VCaP (cell line): ENCODE measurements at regions not wholly inside any gene's neighbourhood (a gene's known extent, or its start where the extent isn't known, plus 50 kb on each side); places are given as distances from the start of the nearest gene placed in this dataset.

Experiments
- H3K27ac ChIP-seq: fragments of 450-650 bp; 2 replicates; pipeline ENCODE4 v1.5.1; 2017
- CTCF ChIP-seq: fragments of 450-650 bp; conservative IDR thresholded peaks from 2 replicates; pipeline ENCODE4 v1.5.1; 2017; ENCODE audit warnings: mild to moderate bottlenecking, moderate library complexity

DNA sequence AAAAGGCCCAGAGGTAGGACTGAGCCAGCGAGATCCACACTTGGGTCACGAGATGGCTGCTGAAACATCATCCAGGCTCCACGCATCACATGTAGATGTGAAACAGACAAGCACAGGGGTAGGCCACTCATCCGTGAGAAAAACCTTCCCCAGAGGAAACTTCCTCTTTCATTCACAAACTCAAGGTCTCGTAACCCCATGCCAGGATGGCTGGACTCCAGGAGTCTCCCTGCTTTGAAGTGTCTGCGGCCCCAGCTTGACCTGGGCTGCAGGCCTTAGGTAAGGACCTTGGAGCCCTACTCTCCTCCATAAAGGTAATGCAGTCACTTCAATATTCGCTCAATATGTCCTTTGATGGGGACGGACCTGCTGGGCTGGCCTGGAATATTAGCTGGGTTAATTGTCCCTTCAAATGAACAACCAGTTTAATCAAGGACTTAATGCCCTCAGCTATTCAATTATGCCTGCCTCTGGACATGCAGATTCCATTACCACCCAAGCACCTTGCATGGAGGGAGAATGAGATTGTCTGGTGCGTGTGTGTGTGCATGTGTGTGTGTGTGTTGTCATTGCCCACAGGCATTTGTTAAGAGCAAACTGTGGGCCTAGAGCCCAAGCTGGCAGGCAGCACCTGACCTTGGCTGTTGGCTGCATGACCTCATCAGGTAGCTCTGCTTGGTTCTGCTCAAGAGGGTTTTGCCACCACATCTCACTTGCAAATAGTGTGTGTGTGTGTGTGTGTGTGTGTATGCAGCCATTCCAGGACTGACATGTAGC, 186.9 kb upstream of the TLE3 start:
- TF ChIP-seq CTCF, result no peak
- no peak overlapping the region for H3K27ac ChIP-seq

DNA sequence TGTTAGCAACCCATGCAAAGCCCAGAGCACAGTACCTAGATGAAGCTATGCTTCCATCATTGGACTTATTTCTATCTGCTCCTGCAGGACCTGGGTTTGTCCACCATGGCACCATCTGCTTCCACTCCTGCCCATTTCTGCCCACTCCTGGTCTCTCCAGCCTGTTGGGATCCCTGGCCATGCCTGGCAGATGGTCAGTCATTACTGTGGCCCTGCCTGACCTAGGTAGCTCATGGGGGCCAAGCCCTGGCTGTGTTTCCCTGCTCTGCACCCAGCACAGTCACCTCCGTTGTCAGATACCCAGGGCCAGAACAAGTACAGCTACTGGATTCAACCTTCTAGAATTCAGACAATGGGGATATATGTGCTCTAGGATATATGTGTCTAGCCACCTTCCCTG, 185.8 kb upstream of the TLE3 start:
- TF ChIP-seq CTCF, result no peak
- H3K27ac ChIP-seq, result no peak overlapping the region

DNA sequence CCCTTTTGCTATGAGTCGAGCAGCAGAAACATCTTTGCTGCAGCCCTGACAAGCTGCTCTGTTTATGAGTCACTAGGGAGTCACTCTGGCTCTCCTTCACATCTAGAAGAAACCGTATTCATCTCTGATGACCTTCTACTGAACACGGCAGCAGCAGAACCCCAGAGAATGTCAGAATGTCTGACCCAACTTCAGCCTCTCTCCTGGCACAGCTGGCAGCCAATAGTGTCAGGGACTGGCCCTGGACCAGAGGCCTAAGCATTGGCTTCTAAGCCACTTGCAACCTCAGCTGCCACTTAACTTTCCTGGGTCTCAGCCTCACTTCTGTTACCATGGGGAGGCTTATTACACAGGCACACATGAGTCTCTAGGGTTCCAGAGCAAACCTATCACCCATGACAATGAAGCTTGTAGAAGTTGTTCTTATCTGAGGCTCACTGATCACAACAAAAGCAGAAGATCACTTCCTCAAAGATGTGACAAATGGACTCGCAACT, 184.1 kb upstream of the TLE3 start:
- no peak overlapping the region for H3K27ac ChIP-seq
- no peak for TF ChIP-seq CTCF

DNA sequence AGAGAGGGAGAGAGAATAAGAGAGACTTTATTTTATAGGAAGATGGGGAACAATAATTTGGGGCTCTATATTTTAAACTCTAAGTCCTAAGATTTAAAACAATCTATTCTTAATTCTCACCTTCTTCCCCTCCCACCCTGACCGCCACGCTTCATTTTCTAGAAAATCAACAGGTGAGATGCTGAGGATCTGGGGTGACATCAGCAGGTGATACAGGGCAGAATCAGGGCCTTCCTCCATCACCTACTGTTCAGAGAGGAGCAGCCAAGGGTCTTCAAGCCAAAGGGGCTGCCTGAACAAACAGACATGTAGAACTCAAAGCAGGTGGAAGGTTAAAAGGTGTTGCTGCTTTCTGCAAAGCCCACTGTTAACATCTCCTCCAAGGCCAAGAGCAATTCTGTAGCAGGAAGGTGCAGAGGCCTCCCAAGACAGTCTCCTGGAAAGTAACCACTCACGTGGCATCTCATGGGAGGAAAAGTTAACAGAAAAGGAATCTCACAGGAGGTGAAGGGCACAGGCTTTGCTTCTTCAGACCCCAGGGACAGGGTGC, 183.6 kb upstream of the TLE3 start:
- H3K27ac ChIP-seq, result no peak overlapping the region
- no peak for TF ChIP-seq CTCF

DNA sequence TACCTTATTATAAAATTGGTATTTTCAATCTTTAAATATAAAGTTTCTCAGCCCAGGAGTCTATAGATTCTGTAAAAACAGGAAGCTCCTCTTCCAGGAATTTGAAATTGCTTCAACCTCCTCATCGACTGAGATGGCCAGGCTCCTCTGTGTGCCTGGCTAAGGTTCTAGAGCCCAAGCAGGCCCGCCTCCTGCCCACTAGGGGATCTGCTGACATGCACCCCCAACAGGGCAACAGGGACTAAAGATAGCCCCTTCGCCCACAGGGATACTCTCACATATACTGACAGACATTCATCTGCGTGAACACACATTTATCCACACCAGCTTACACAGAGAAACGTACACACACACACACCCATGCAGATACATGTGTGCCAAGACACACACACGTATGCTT, 183.1 kb upstream of the TLE3 start:
- no peak for TF ChIP-seq CTCF
- no peak overlapping the region for H3K27ac ChIP-seq

DNA sequence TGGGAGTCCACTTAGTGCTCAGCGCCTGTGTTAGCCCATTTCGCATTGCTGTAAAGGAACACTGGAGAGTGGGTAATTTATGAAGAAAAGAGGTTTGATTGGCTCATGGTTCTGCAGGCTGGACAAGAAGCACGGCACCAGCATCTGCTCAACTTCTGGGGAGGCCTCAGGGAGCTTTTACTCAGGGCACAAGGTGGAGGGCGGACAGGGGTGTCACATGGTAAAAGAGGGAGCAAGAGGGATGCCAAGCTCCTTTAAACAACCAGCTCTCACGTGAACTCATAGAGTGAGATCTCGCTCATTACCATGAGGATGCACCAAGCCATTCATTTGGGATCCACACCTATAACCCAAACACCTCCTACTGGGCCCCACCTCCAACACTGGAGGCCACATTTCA, 181.4 kb upstream of the TLE3 start:
- no peak for TF ChIP-seq CTCF
- H3K27ac ChIP-seq, result no peak overlapping the region

DNA sequence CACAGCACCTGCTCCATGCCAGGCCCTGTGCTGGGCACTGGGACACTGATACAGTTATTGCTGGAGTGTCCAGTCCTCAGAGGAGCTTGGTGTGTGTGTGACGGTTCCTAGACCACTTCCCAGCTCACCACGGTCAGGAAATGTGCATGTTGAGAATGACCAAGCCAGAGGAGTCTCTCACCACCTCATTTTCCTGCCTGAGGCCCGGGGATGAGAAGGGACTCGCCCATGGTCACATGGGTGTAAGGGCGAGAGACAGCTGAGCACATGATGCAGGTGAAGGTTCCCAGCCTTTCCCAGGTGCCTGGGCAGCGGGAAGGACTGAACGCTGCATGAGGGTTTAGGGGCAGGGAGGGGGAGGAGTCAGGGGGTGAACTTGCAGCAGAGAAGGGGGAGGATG, 180.9 kb upstream of the TLE3 start:
- H3K27ac ChIP-seq, result no peak overlapping the region
- no peak for TF ChIP-seq CTCF
